Kidney (tissue), 13 donors: ENCODE measurements at regions not wholly inside any gene's neighbourhood (a gene's known extent, or its start where the extent isn't known, plus 50 kb on each side); places are given as distances from the start of the nearest gene placed in this dataset.
"Not testable (repeated sequence)": the region's sequence is repeated elsewhere in the genome, so short reads cannot be mapped to it uniquely, and the experiment has no call there.

Source experiments
- DNase-seq, 5 donors: peaks; one replicate each; pipeline ENCODE4 v3.0.0-alpha.2; 2013 to 2020
- FAIRE-seq: peaks from 2 replicates; lab custom pipeline; 2012; peaks lifted over from hg19 to GRCh38; lab: Jason Lieb, UNC
- H3K27ac ChIP-seq, 2 donors: one replicate each; pipeline ENCODE4 v1.7.0; 2013; ENCODE audit warnings: low read depth in 2 of 2, low read length in 2 of 2, inconsistent platforms in 1 of 2
- H3K27me3 ChIP-seq: one replicate; pipeline ENCODE4 v1.7.1; 2013; ENCODE audit warnings: low read length, inconsistent platforms; ENCODE audit not compliant: control insufficient read depth, insufficient read depth
- H3K36me3 ChIP-seq, 3 donors: one replicate each; pipeline versions ENCODE4 v1.7.0 to v1.7.1; 2013; ENCODE audit warnings: low read length in 3 of 3, control low read depth in 1 of 3, inconsistent platforms in 1 of 3; ENCODE audit not compliant: insufficient read depth in 3 of 3, control insufficient read depth in 2 of 3
- H3K4me1 ChIP-seq, 3 donors: one replicate each; pipeline versions ENCODE4 v1.7.0 to v1.7.1; 2013; ENCODE audit warnings: low read length in 3 of 3, inconsistent platforms in 1 of 3, low read depth in 1 of 3; ENCODE audit not compliant: control insufficient read depth in 2 of 3, insufficient read depth in 2 of 3
- H3K4me3 ChIP-seq, 3 donors: one replicate each; pipeline versions ENCODE4 v1.7.0 to v1.8.1; 2013; ENCODE audit warnings: low read length in 3 of 3, control low read depth in 1 of 3, inconsistent platforms in 1 of 3
- H3K9ac ChIP-seq, 3 donors: one replicate each; pipeline versions ENCODE4 v1.7.0 to v1.7.1; 2013; ENCODE audit warnings: low read length in 3 of 3, control low read depth in 1 of 3, inconsistent platforms in 1 of 3
- H3K9me3 ChIP-seq, 3 donors: one replicate each; pipeline versions ENCODE4 v1.7.0 to v1.7.1; 2013; ENCODE audit warnings: low read length in 3 of 3, control low read depth in 1 of 3, inconsistent platforms in 1 of 3; ENCODE audit not compliant: control insufficient read depth in 2 of 3, insufficient read depth in 1 of 3
- CTCF ChIP-seq: IDR thresholded peaks from 3 replicates; pipeline ENCODE4 v1.5.1; 2012; ENCODE audit warnings: mild to moderate bottlenecking, moderate library complexity, borderline replicate concordance; ENCODE audit not compliant: insufficient read depth; ENCODE audit errors: extremely low read depth
- intact Hi-C: fragments of 100-400 bp; cut with DNase I; formaldehyde crosslinking; loops from one replicate; pipeline ENCODE4 v1.11.1; 2022
- donor health status: control.
- donor health status: control.
- donor health status: control.
- donor health status: control.
- donor health status: control.
- donor health status: DM: yes; HTN: yes; CAD: no.
- donor health status: Normal renal cell carcinoma (clear cell type).

GRCh38 chr11:33996498-33997454 is 54.8 kb upstream of the CAPRIN1 start:
- intact Hi-C loops, result no loop called here
- FAIRE-seq, result no peak
- peak overlapping the region in 1 of 3 donors; percentile 18 for H3K4me3 ChIP-seq

GRCh38 chr11:33994937-33995336 is 56.6 kb upstream of the CAPRIN1 start:
- intact Hi-C loops, result no loop called here
- Histone ChIP-seq H3K36me3 (no peaks in the 10 kb centered on the region), H3K9ac (no peak overlapping the region), H3K27me3 (no peaks in the 10 kb centered on the region), H3K27ac (no peak overlapping the region), H3K4me3 (no peak overlapping the region), H3K9me3 (no peaks in the 10 kb centered on the region), H3K4me1 (no peaks in the 10 kb centered on the region)
- no peak for TF ChIP-seq CTCF
- DNase-seq, result no peak
- FAIRE-seq, result no peak

More at GRCh38 chr11:33996498-33997454, 54.8 kb upstream of the CAPRIN1 start:
- H3K9me3 ChIP-seq, result no peaks in the 10 kb centered on the region
- peak; percentile 68 to 82 (median 78) for DNase-seq
- TF ChIP-seq CTCF, result peak; percentile 85
- H3K4me1 ChIP-seq, result no peaks in the 10 kb centered on the region
- no peak overlapping the region for H3K9ac ChIP-seq
- no peaks in the 10 kb centered on the region for H3K27me3 ChIP-seq
- H3K27ac ChIP-seq, result no peak overlapping the region
- H3K36me3 ChIP-seq, result no peaks in the 10 kb centered on the region

GRCh38 chr11:33991136-33991535 is 60.4 kb upstream of the CAPRIN1 start:
- H3K4me3 ChIP-seq, intact Hi-C loops, H3K27me3 ChIP-seq, H3K4me1 ChIP-seq, FAIRE-seq, H3K36me3 ChIP-seq, H3K27ac ChIP-seq, H3K9ac ChIP-seq, H3K9me3 ChIP-seq: not testable (repeated sequence)
- peak in 1 of 5 donors; percentile 12 for DNase-seq

GRCh38 chr11:33990131-33990530 is 61.4 kb upstream of the CAPRIN1 start:
- DNase-seq, intact Hi-C loops, H3K36me3 ChIP-seq, H3K27ac ChIP-seq, H3K27me3 ChIP-seq, H3K4me1 ChIP-seq, H3K9me3 ChIP-seq, FAIRE-seq, H3K9ac ChIP-seq, H3K4me3 ChIP-seq: not testable (repeated sequence)
